ENCODE measurements at regions not wholly inside any gene's neighbourhood (a gene's known extent, or its start where the extent isn't known, plus 50 kb on each side); places are given as distances from the start of the nearest gene placed in this dataset.
"Not testable (repeated sequence)": the region's sequence is repeated elsewhere in the genome, so short reads cannot be mapped to it uniquely, and the experiment has no call there.

GRCh38 chr3:75384016-75384415 lies 280.1 kb upstream of the FRG2C start:
- not testable (repeated sequence) for TF ChIP-seq CTCF, POLR2A (IDR thresholded peaks at IDR 0.05)
